ENCODE measurements at regions not wholly inside any gene's neighbourhood (a gene's known extent, or its start where the extent isn't known, plus 50 kb on each side); places are given as distances from the start of the nearest gene placed in this dataset.
"Not testable (repeated sequence)": the region's sequence is repeated elsewhere in the genome, so short reads cannot be mapped to it uniquely, and the experiment has no call there.

DNA sequence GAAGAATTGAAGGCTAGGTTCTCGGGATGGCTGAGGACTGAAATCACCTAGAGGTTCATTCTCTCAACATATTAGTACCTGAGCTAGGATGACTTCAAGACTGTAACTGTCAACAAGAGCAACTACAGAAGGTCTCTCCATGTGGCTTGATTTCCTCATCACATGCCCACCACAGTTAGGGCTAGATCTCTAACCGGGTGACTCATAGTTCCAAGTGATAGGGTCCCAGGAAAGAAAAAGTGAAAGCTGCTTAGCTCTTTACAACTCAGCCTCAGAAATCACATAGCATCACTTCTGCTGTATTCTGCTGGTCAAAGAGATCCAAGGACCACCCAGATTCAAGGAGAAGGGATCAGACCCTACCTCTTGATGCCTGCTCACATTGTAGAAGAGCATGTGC is 165.4 kb upstream of the AGTR1 start:
- DNase-seq: no peak

GRCh38 chr3:148532774-148533173 is 164.9 kb upstream of the AGTR1 start:
- no peak for DNase-seq

DNA sequence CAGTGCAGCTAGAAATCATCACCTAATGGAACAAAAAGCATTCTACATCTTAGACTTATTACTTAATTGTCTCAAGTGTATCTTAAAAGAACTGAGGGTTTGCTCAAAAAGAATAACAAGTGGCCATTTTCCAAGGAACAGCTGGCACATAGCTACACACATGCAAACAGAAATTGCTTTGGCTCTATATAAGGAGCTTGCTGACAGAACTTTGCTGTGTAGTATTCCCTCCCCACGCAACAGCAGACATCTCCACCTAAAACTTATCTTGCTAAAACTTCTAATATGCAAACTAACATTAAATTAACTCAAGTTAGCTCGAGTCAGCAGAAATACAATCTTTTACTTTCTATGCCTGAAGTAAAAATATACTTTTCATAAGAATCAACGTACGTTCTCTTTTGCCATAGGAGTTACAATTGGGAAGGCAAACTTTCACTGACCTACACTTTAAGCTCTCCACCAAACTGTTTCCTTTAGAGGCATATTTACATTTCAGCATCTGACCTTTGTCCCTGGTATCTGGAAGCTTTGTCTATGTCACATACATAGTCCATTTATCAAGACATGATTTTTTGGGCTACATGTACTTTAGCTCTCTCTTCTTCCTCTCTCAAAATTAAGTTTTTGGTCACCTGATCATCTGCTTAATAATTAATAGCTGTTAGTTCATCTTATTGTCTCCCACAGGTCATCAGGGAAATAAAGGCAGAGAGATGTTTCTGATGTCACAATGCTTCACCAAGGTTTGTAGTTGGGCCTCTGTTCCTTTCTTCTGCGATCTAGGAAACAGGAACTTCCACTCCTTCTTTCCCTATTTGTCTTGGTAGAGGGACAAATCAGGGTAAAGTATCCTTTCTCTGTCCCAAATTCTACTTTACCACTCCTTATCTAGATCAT is 163.4 kb upstream of the AGTR1 start:
- DNase-seq: no peak

- no peak for DNase-seq
Measured at GRCh38 chr3:148535001-148535400, 162.7 kb upstream of the AGTR1 start.

GRCh38 chr3:148540266-148540665 is 157.4 kb upstream of the AGTR1 start:
- DNase-seq: no peak

DNA sequence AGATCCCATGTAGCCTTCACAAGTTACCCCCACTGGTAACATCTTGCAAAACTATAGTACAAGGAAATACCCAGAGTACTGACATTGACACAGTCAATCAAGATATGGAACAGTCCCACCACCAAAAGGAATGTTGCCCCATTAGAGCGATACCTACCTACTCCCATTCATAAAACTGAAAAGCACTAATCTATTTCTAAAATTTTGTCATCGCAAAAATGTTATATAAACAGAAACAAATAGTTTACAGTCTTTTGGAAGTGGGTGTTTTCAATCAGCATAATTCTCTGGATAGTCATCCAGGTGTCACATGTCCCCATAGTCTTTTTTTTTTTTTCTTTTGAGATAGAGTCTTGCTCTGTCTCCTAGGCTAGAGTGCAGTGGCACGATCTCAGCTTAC is 156.9 kb upstream of the AGTR1 start:
- no peak for DNase-seq

- no peak for DNase-seq
Measured at GRCh38 chr3:148546959-148547358, 150.7 kb upstream of the AGTR1 start.

- DNase-seq: no peak
Measured at GRCh38 chr3:148551767-148552260, 145.9 kb upstream of the AGTR1 start.

- no peak for DNase-seq
Measured at GRCh38 chr3:148554367-148554766, 143.3 kb upstream of the AGTR1 start.

- no peak for DNase-seq
Measured at GRCh38 chr3:148556664-148557063, 141.0 kb upstream of the AGTR1 start.

DNA sequence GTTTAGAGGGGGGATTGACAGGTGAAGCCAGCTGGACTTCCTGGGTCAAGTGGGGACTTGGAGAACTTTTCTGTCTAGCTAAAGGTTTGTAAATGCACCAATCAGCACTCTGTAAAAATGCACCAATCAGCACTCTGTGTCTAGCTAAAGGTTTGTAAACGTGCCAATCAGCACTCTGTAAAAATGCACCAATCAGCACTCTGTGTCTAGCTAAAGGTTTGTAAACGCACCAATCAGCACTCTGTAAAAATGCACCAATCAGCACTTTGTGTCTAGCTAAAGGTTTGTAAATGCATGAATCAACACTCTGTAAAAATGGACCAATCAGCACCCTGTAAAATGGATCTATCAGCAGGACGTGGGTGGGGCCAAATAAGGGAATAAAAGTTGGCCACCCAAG is 120.1 kb upstream of the AGTR1 start:
- not testable (repeated sequence) for DNase-seq

DNA sequence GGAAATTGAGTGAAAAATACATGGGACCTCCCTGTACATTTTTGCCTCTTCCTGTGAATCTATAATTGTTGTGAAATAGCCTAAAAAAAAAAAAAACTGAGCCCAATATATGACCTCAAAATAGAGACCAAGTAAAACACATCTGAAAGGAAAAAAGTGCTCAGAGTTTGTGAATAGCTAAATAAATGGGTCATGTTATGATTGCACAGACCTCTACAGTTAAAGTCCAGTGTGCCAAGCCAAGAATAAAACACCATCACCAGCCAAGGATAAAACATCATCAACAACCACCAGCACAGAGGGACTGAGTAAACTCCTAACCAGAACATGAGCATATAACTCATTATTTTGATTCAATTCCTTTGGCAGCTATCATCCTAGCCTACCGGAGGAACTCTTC is 115.6 kb upstream of the AGTR1 start:
- DNase-seq: no peak

DNA sequence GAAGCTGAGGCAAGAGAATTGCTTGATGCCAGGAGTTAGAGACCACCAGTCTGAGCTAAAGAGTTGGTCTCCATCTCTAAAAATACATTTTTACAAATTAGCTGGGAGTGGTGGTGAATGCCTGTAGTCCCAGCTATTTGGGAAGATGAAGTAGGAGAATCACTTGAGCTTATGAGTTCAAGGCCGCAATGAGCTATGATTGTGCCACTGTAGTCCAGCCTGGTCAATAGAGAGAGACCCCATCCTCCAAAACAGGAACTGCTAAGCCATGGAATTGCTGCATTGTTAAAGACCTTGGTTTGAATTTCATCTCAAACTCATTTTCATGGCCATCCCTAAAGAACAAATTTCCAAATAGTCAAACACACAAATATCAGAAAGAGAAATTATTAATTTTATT is 113.9 kb upstream of the AGTR1 start:
- no peak for DNase-seq

GRCh38 chr3:148584438-148584837 is 113.3 kb upstream of the AGTR1 start:
- DNase-seq: no peak

DNA sequence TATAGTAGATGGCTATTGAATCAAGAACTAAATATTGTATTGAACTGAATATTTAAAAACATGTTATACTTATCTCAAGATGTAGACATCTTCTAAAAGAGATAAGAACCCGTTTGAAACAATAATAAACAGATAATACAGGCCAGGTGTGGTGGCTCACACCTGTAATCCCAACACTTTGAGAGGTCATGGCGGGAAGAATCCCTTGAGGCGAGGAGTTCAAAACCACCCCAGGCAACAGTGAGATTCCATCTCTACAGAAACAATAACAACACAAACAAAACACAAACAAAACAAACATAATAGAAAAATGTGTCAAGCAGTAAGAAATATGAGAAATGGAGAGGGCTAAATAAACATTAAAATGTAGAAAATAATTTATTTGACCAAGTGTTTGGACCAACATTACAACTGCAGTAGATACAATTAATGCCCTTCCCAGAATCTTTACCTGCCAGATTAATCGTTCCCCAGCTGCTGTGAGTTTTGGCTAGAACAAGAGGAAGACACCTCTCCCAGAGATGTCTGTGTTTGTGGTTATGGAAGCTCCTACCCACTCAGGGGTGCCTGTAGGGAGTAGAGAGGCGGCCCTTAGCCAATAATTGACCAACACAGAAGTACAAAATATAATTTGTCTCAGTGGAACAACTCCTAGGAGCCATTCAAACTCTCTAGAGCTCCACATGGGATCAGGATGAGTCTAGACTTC is 111.9 kb upstream of the AGTR1 start:
- no peak for DNase-seq

- no peak for DNase-seq
Measured at GRCh38 chr3:148588291-148588690, 109.4 kb upstream of the AGTR1 start.

GRCh38 chr3:148591525-148591924 is 106.2 kb upstream of the AGTR1 start:
- DNase-seq: no peak

DNA sequence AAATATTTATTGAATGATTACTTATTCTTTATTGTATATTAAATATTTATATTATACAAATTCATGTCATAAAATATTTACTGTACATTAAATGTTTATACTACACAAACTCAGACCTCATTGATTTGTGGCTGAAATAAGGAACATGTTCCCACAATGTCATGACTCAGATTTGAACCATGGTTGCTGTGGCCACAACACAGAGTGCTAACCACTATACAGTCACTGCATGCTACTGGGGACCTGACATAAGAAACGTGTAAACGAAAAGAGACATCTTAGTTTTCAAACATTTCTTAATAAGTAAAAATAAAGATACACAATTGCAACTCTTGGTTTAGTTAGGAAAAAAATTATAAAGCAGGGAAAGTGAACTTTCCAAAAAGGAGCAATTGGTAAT is 99.1 kb upstream of the AGTR1 start:
- no peak for DNase-seq

DNA sequence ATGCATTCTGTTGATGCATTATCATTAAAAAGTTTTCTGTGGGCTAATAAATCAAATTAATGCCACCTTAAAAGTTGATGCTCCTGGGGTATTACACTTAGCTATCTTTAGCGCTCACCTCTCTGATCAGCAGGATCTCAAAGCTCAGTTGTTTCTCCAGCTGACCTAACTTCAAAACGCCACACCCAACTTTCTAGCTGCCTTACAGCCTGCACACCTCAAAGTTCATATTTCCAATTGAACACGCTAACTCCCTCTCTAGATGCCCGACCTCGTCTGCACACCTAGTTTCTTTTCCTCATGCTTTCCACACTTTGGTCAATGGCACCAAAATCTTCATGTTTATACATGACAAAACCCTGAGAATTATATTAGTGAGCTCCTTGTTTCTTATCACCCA is 98.2 kb upstream of the AGTR1 start:
- DNase-seq: no peak

- no peak for DNase-seq
Measured at GRCh38 chr3:148600440-148600839, 97.3 kb upstream of the AGTR1 start.

DNA sequence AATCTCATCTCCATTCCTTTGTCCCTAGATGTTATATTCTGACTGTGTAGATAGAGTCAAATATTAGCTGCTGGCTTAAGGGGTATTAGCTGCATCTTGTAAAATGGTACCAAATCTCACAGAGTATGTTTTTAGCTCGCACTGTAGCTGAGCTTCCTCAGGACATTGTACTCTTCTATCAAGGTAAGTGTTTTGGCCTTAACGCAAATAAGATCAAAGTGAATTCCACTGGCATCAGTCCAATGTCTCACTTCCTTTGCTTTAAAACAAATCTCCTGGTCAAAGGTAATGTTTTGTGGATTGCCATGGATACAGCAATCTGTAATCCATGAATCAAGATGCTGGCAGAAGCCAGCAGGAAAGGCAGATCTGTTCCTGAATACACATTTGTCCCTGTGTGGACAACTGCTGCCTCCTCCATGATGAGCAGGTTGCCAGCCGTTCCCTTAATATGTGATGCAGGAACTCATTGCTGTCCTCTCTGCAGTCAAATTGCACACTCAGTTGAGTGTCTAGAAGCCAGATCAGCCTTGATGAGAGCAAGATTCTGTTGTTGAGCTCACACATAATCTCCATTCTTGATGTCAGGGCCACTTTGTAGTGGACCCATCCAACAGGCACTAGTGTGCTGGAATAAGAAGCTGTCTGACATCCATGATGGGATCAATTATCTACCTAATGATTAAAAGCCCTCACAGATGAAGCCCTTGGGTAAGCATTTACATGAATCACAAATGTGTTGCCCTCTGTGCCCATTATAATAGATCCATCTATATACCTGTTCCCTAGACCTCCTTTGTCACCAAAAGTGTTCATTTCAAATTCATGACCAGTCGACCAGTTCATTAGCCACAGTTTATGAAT is 96.6 kb upstream of the AGTR1 start:
- DNase-seq: peak; percentile 24

DNA sequence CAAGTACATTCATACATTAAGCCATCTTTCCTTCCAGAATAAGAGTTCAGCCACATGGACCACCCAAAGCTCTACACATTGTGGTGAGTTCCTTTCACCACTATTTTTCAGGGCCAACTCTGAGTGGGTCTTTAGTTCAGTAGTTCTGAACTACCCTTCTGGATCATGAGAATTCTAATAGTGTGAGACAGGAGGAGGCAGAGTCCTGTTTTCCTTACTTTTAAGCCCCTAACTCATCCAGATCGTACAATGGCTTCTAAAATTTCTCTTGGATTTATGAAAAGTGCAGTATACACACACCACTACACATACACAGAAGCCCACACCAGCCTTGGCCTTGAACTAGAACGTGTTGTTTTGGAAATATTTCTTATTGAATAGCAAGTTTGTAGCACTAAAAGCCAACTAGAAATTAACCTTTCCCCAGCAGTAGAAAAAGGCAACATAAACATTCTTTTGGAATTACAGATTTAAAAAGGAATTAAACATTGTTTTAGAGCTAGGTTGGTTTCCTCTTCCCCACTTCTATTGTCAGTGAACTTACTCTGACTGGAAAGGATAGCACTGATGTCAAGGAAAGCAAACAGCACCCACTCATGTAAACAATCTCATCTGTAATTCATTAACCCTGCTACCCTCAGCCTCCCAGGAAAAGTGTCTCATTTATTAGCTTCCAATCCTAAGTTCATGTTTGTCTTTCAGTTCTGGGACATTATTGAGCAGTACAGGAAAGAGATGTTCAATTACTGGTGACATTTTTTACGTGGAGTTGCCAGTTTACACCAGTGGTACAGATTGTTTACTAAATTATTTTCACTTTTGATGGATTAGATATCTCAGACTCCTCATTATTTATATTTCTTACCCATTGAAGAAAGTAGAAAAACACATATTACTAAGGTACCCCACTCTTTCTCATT is 95.7 kb upstream of the AGTR1 start:
- DNase-seq: no peak

Measured in NCI-H2081 treated with DMSO at 0.1 percent for 48 hours (cell line).